ENCODE measurements at regions not wholly inside any gene's neighbourhood (a gene's known extent, or its start where the extent isn't known, plus 50 kb on each side); places are given as distances from the start of the nearest gene placed in this dataset.
A peak's percentile ranks its signal among the peaks of the same experiment; 100 is the strongest.

DNA sequence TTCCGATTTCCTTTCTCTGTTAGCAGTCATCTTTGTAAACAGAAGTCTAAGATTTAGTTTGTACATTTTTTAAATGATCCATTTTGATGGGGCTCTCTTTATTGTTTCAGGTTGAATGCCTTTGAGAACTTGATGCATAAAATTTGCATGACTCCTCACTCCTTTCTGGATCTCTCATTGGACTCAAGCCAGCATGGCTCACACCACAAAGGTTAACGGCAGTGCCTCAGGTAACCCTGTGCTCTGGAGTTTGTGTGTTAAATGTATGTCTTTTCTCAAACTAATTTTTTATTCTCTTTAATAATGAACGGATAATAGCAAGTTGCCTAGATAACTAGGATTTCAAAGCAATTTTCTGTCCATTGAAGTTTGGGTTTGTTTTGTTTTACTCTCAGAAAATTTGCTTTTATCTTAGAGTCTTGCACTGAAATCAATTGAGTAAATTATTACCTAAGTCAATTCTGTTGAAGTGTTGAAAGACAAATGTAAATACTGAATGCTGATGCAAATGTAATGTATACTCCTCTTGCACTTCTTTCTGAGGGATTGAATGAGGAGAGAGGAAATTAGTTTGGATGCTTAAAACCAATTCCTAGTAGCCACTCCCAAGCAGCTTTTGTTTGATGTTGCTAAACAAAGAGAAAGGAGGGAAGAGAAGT is 164.6 kb upstream of the DMRT1 start:
- Histone ChIP-seq H3K36me3 (ENCODE audit: insufficient read depth, low read length) (no peaks in the 10 kb centered on the region), H3K79me2 (ENCODE audit: insufficient read depth, low read length) (no peaks in the 10 kb centered on the region), H3K27ac (ENCODE audit: low read depth, low read length) (no peak overlapping the region), H3K4me1 (ENCODE audit: insufficient read depth, low read length) (peaks cover 15% of the 10 kb centered on the region), H2AFZ (ENCODE audit: low read length) (peak overlapping the region; percentile 87), H3K4me3 (ENCODE audit: insufficient read depth, low read length) (peak overlapping the region; percentile 67), H3K4me2 (ENCODE audit: insufficient read depth, low read length) (peak overlapping the region; percentile 85), H3K27me3 (ENCODE audit: insufficient read depth, low read length) (no peaks in the 10 kb centered on the region), H3K9me3 (ENCODE audit: low read depth, low read length) (no peaks in the 10 kb centered on the region), H4K20me1 (ENCODE audit: insufficient read depth, low read length) (no peaks in the 10 kb centered on the region)
- TF ChIP-seq, protein P1, sequence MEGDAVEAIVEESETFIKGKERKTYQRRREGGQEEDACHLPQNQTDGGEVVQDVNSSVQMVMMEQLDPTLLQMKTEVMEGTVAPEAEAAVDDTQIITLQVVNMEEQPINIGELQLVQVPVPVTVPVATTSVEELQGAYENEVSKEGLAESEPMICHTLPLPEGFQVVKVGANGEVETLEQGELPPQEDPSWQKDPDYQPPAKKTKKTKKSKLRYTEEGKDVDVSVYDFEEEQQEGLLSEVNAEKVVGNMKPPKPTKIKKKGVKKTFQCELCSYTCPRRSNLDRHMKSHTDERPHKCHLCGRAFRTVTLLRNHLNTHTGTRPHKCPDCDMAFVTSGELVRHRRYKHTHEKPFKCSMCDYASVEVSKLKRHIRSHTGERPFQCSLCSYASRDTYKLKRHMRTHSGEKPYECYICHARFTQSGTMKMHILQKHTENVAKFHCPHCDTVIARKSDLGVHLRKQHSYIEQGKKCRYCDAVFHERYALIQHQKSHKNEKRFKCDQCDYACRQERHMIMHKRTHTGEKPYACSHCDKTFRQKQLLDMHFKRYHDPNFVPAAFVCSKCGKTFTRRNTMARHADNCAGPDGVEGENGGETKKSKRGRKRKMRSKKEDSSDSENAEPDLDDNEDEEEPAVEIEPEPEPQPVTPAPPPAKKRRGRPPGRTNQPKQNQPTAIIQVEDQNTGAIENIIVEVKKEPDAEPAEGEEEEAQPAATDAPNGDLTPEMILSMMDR (IDR thresholded peaks at IDR 0.05; ENCODE audit: extremely low read depth, low read depth, low read length): no peak
- DNase-seq (ENCODE audit: insufficient read length, low spot score, missing footprints): no peak

DNA sequence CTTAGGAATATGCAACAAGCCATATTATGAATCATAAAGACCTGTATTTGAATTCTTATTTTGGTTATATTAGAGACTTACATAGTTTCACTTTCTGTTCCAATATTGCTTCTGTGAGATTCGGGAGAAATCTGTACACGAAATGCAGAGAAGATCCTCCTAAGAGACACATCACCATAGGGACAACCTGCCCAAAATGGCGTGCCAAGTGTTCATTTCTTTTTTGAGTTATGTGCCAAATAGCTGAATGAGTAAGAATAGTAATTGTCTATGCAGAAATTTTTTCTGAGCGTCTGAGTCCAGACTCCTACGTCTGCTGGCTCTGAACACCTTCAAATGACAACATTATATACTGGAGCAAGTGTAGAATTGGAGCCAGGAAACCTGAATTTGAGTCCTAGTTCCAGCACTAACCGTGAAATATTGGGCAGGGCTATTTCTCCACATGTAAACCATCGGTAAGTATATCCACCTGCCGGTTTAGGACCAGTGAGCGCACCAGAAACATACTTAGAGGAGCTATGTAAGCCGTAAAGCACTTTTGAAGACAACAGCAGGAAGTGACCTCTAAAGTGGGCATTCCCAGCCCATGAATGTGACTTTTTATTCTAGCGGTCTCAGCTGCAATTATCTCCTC is 163.9 kb upstream of the DMRT1 start:
- Histone ChIP-seq H3K36me3 (ENCODE audit: insufficient read depth, low read length) (no peaks in the 10 kb centered on the region), H3K27me3 (ENCODE audit: insufficient read depth, low read length) (no peaks in the 10 kb centered on the region), H3K4me3 (ENCODE audit: insufficient read depth, low read length) (peak overlapping the region; percentile 67), H3K4me2 (ENCODE audit: insufficient read depth, low read length) (peak overlapping the region; percentile 85), H4K20me1 (ENCODE audit: insufficient read depth, low read length) (no peaks in the 10 kb centered on the region), H3K4me1 (ENCODE audit: insufficient read depth, low read length) (peaks cover 18% of the 10 kb centered on the region), H3K79me2 (ENCODE audit: insufficient read depth, low read length) (no peaks in the 10 kb centered on the region), H3K9me3 (ENCODE audit: low read depth, low read length) (no peaks in the 10 kb centered on the region), H2AFZ (ENCODE audit: low read length) (peak overlapping the region; percentile 87), H3K27ac (ENCODE audit: low read depth, low read length) (peak overlapping the region; percentile 59)
- TF ChIP-seq, protein P1 (IDR thresholded peaks at IDR 0.05; ENCODE audit: extremely low read depth, low read depth, low read length): no peak
- DNase-seq (ENCODE audit: insufficient read length, low spot score, missing footprints): no peak

DNA sequence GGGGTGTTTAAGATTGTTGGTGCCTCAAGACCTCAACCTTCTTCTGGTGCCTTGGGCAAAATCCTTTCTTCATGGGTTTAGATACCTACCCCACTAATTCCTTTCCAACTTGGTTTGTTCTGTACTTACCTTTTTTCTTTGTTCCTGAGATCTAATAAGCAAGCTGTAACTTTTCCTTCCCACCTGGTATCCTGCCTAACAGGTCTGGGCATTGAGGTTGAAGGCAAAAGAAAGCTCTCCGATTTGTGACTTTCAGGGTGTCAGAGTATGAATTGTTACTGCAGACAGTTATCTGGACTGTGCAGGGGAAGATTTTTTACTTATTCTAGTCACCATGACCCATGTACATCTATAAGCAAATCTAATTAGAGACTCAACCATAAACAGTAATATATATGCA is 162.6 kb upstream of the DMRT1 start:
- TF ChIP-seq, protein P1 (IDR thresholded peaks at IDR 0.05; ENCODE audit: extremely low read depth, low read depth, low read length): no peak
- DNase-seq (ENCODE audit: insufficient read length, low spot score, missing footprints): no peak
- no peak overlapping the region for H3K27ac ChIP-seq (ENCODE audit: low read depth, low read length)
- no peak overlapping the region for H3K4me3 ChIP-seq (ENCODE audit: insufficient read depth, low read length)
- no peak overlapping the region for H2AFZ ChIP-seq (ENCODE audit: low read length)
- H3K36me3 ChIP-seq (ENCODE audit: insufficient read depth, low read length): no peaks in the 10 kb centered on the region
- no peaks in the 10 kb centered on the region for H4K20me1 ChIP-seq (ENCODE audit: insufficient read depth, low read length)
- peaks cover 31% of the 10 kb centered on the region for H3K4me1 ChIP-seq (ENCODE audit: insufficient read depth, low read length)
- H3K79me2 ChIP-seq (ENCODE audit: insufficient read depth, low read length): no peaks in the 10 kb centered on the region
- no peaks in the 10 kb centered on the region for H3K9me3 ChIP-seq (ENCODE audit: low read depth, low read length)
- H3K27me3 ChIP-seq (ENCODE audit: insufficient read depth, low read length): no peaks in the 10 kb centered on the region
- no peak overlapping the region for H3K4me2 ChIP-seq (ENCODE audit: insufficient read depth, low read length)

DNA sequence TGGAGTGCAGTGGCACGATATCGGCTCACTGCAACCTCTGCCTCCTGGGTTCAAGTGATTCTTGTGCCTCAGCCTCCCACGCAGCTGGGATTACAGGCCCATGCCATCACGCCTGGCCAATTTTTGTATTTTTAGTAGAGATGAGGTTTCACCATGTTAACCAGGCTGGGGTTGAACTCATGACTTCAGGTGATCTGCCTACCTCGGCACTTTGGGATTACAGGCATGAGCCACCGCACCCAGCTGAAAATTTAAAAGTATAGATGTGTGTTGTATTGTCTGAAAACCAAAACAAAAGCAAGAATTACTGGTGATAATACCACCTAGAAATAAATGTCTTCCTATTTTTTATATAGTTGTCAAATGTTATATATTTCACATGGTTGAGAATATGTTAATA is 162.0 kb upstream of the DMRT1 start:
- H3K9me3 ChIP-seq (ENCODE audit: low read depth, low read length): no peaks in the 10 kb centered on the region
- H4K20me1 ChIP-seq (ENCODE audit: insufficient read depth, low read length): no peaks in the 10 kb centered on the region
- H3K27ac ChIP-seq (ENCODE audit: low read depth, low read length): no peak overlapping the region
- H3K4me2 ChIP-seq (ENCODE audit: insufficient read depth, low read length): no peak overlapping the region
- no peaks in the 10 kb centered on the region for H3K27me3 ChIP-seq (ENCODE audit: insufficient read depth, low read length)
- TF ChIP-seq, protein P1 (IDR thresholded peaks at IDR 0.05; ENCODE audit: extremely low read depth, low read depth, low read length): no peak
- no peak overlapping the region for H3K4me3 ChIP-seq (ENCODE audit: insufficient read depth, low read length)
- H3K4me1 ChIP-seq (ENCODE audit: insufficient read depth, low read length): peaks cover 37% of the 10 kb centered on the region
- H3K36me3 ChIP-seq (ENCODE audit: insufficient read depth, low read length): no peaks in the 10 kb centered on the region
- no peak for DNase-seq (ENCODE audit: insufficient read length, low spot score, missing footprints)
- no peak overlapping the region for H2AFZ ChIP-seq (ENCODE audit: low read length)
- no peaks in the 10 kb centered on the region for H3K79me2 ChIP-seq (ENCODE audit: insufficient read depth, low read length)
